Small intestine (tissue), 7 donors: ENCODE measurements at regions not wholly inside any gene's neighbourhood (a gene's known extent, or its start where the extent isn't known, plus 50 kb on each side); places are given as distances from the start of the nearest gene placed in this dataset.

Experiments
- DNase-seq, 2 donors: peaks; one replicate each; pipeline versions ENCODE4 v3.0.0 to v3.0.0-alpha.2; 2013
- FAIRE-seq: peaks from 2 replicates; lab custom pipeline; 2012; peaks lifted over from hg19 to GRCh38; lab: Jason Lieb, UNC
- H3K27ac ChIP-seq, 3 donors: one replicate each; pipeline ENCODE4 v1.5.1; 2013; ENCODE audit warnings: low read length in 2 of 3, mild to moderate bottlenecking in 2 of 3, control low read depth in 1 of 3, inconsistent platforms in 1 of 3, low read depth in 1 of 3, moderate library complexity in 1 of 3
- H3K27me3 ChIP-seq, 3 donors: one replicate each; pipeline ENCODE4 v1.6.1; 2013; ENCODE audit warnings: low read length in 3 of 3, inconsistent platforms in 1 of 3; ENCODE audit not compliant: control insufficient read depth in 3 of 3, insufficient read depth in 3 of 3
- H3K36me3 ChIP-seq, 3 donors: one replicate each; pipeline ENCODE4 v1.6.1; 2013; ENCODE audit warnings: low read length in 3 of 3, inconsistent platforms in 1 of 3, low read depth in 1 of 3, mild to moderate bottlenecking in 1 of 3, moderate library complexity in 1 of 3; ENCODE audit not compliant: control insufficient read depth in 3 of 3, insufficient read depth in 2 of 3
- H3K4me1 ChIP-seq, 3 donors: one replicate each; pipeline ENCODE4 v1.6.1; 2013; ENCODE audit warnings: low read length in 2 of 3, inconsistent platforms in 1 of 3, low read depth in 1 of 3, mild to moderate bottlenecking in 1 of 3, moderate library complexity in 1 of 3; ENCODE audit not compliant: control insufficient read depth in 3 of 3, insufficient read depth in 2 of 3
- H3K4me3 ChIP-seq, 3 donors: one replicate each; pipeline ENCODE4 v1.5.1; 2013; ENCODE audit warnings: low read length in 3 of 3, control low read depth in 1 of 3, inconsistent platforms in 1 of 3, low read depth in 1 of 3, mild to moderate bottlenecking in 1 of 3, moderate library complexity in 1 of 3
- H3K9me3 ChIP-seq, 2 donors: one replicate each; pipeline ENCODE4 v1.6.1; 2013; ENCODE audit warnings: low read depth in 1 of 2, low read length in 1 of 2; ENCODE audit not compliant: control insufficient read depth in 2 of 2, insufficient read depth in 1 of 2
- WGBS, 3 donors: extraction: QIAGEN DNeasy Blood & Tissue Kit; methylation state at CpG; one replicate each; pipeline ENCODE4 v1.1.7; 2013; 5-methylcytosine and 5-hydroxymethylcytosine counted together
- donor health status: healthy with polysubstance abuse.
- donor health status: control.
- donor health status: control.
- donor health status: Bipolar disorder and iron deficiency.
- donor health status: healthy.

DNA sequence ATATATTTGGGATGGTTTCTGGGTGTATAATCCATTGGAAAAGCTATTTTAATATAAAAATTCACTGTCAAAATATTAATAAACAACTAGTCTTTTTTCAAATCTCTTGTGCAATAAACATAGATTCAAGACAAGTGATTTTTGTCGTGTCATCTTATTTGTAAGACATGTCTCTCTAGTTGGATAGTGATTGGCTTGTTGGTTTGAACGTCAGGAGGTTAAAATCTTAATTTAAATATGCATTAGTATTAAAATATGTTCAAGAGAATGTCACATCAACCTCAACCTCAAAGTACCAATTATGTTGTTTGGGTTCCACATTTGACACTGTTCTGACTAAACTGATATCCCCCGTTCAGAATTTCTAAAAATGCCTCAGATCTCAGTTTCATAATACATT lies 287.6 kb downstream of the CASP12 start:
- peaks cover 0 to 3% (median 0%) of the 10 kb centered on the region in 3 donors for H3K4me1 ChIP-seq
- DNase-seq (no peak), FAIRE-seq (no peak)
- no peaks in the 10 kb centered on the region for H3K27me3 ChIP-seq
- H3K36me3 ChIP-seq = no peaks in the 10 kb centered on the region
- H3K9me3 ChIP-seq = no peaks in the 10 kb centered on the region
- no peak overlapping the region for H3K27ac ChIP-seq
- WGBS, 3 donors = 76 to 85% (median 79%) methylated on average over 3 of the region's 3 CpGs
- H3K4me3 ChIP-seq = no peak overlapping the region

DNA sequence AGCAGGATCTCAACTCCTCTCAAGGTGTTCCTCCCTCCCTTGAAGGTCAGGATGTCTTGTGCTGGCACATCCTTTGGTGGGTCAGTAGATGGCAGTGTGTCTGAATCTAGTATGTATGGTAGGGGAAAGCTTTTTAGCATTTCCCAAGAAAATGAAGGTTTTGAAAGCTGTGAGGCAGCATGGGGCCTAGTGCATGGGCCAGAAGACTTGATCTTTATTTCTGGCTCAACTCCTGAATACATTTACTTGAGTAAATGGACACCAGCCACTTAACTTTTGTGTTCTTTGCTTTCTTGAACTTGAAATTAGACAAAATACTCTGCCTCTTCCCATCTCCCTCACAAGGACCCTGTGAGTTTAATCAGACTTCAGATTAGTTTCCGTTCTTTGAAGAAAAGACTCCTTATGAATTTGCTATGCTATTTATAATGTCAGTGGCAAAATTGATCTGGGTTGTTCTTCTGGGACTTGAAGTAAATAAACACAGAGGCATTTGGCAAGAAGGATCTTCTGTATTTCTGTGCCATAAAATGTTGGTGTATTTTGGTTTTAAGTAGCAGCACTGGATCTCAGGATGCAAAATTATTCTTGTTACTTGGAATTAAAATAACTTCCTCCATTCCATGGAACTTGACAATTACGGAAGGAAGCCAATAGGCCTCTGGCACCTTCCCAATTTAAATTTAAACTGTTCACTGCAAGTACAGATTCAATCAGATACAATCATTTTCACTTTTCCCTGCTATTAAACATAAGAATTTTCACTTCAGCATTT lies 288.8 kb downstream of the CASP12 start:
- Histone ChIP-seq H3K27ac (no peak overlapping the region), H3K36me3 (no peaks in the 10 kb centered on the region), H3K9me3 (no peaks in the 10 kb centered on the region), H3K27me3 (no peaks in the 10 kb centered on the region), H3K4me1 (peaks cover 0 to 3% (median 0%) of the 10 kb centered on the region in 3 donors), H3K4me3 (no peak overlapping the region)
- DNase-seq (peak; percentile 35 to 46), FAIRE-seq (no peak)
- 38 to 79% (median 66%) methylated on average over 2 of the region's 2 CpGs for WGBS, 3 donors

- H3K9me3 ChIP-seq = no peaks in the 10 kb centered on the region
- DNase-seq = no peak
- no peak for FAIRE-seq
- WGBS, 3 donors = 76 to 93% (median 83%) methylated on average over 4 of the region's 4 CpGs
- no peaks in the 10 kb centered on the region for H3K27me3 ChIP-seq
- no peak overlapping the region for H3K27ac ChIP-seq
- H3K4me3 ChIP-seq = no peak overlapping the region
- H3K4me1 ChIP-seq = no peaks in the 10 kb centered on the region
- no peaks in the 10 kb centered on the region for H3K36me3 ChIP-seq
These were observed 295.6 kb downstream of the CASP12 start for GRCh38 chr11:104602643-104603042.

GRCh38 chr11:104594228-104594958 lies 303.9 kb downstream of the CASP12 start:
- WGBS, 3 donors = 90 to 96% (median 91%) methylated on average over 2 of the region's 2 CpGs
- DNase-seq (no peak), FAIRE-seq (no peak)
- H3K27me3 ChIP-seq = no peaks in the 10 kb centered on the region
- no peaks in the 10 kb centered on the region for H3K9me3 ChIP-seq
- no peaks in the 10 kb centered on the region for H3K4me1 ChIP-seq
- no peaks in the 10 kb centered on the region for H3K36me3 ChIP-seq
- H3K4me3 ChIP-seq = no peak overlapping the region
- H3K27ac ChIP-seq = no peak overlapping the region

DNA sequence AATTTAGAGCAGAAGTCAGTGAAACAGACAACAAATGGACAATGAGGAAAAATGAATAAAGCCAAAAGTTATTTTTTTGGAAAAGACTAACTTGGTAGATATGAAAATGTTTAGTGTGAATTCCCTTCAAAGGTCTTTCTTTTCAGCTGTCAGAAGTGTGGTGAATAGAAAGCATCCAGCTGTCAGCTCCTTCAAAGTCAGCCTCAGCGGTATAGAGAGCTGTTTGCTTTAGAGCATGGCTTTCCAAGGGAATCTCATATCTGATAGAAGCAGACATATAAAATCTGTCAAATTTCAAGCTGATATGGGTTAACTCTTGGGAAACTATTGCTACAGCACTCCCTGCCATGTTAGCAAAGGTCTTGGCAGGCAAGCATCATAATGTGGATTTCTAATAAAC lies 309.3 kb downstream of the CASP12 start:
- Histone ChIP-seq H3K36me3 (no peaks in the 10 kb centered on the region), H3K27ac (no peak overlapping the region), H3K4me1 (no peaks in the 10 kb centered on the region), H3K9me3 (no peaks in the 10 kb centered on the region), H3K27me3 (no peaks in the 10 kb centered on the region), H3K4me3 (no peak overlapping the region)
- DNase-seq (no peak), FAIRE-seq (no peak)
- 40 to 54% (median 48%) methylated on average over 1 of the region's 1 CpG for WGBS, 3 donors

GRCh38 chr11:104588446-104588845 lies 309.8 kb downstream of the CASP12 start:
- DNase-seq = no peak
- no peak for FAIRE-seq

GRCh38 chr11:104584823-104585222 lies 313.4 kb downstream of the CASP12 start:
- Histone ChIP-seq H3K9me3 (no peaks in the 10 kb centered on the region), H3K27ac (no peak overlapping the region), H3K4me3 (no peak overlapping the region), H3K27me3 (no peaks in the 10 kb centered on the region), H3K36me3 (no peaks in the 10 kb centered on the region), H3K4me1 (no peaks in the 10 kb centered on the region)
- FAIRE-seq (no peak), DNase-seq (no peak)
- 76 to 85% (median 80%) methylated on average over 2 of the region's 2 CpGs for WGBS, 3 donors

More at GRCh38 chr11:104588446-104588845, 309.8 kb downstream of the CASP12 start:
- H3K9me3 ChIP-seq = no peaks in the 10 kb centered on the region
- 60 to 91% (median 61%) methylated on average over 2 of the region's 2 CpGs for WGBS, 3 donors
- H3K27ac ChIP-seq = no peak overlapping the region
- no peaks in the 10 kb centered on the region for H3K36me3 ChIP-seq
- no peak overlapping the region for H3K4me3 ChIP-seq
- no peaks in the 10 kb centered on the region for H3K4me1 ChIP-seq
- no peaks in the 10 kb centered on the region for H3K27me3 ChIP-seq

GRCh38 chr11:104583857-104584256 lies 314.4 kb downstream of the CASP12 start:
- WGBS, 3 donors = 84 to 92% (median 89%) methylated on average over 10 of the region's 10 CpGs
- no peak for FAIRE-seq
- H3K4me3 ChIP-seq = no peak overlapping the region
- H3K27me3 ChIP-seq = no peaks in the 10 kb centered on the region
- no peak for DNase-seq
- no peaks in the 10 kb centered on the region for H3K4me1 ChIP-seq
- H3K9me3 ChIP-seq = no peaks in the 10 kb centered on the region
- no peak overlapping the region for H3K27ac ChIP-seq
- no peaks in the 10 kb centered on the region for H3K36me3 ChIP-seq
